ENCODE measurements at regions not wholly inside any gene's neighbourhood (a gene's known extent, or its start where the extent isn't known, plus 50 kb on each side); places are given as distances from the start of the nearest gene placed in this dataset.

DNA sequence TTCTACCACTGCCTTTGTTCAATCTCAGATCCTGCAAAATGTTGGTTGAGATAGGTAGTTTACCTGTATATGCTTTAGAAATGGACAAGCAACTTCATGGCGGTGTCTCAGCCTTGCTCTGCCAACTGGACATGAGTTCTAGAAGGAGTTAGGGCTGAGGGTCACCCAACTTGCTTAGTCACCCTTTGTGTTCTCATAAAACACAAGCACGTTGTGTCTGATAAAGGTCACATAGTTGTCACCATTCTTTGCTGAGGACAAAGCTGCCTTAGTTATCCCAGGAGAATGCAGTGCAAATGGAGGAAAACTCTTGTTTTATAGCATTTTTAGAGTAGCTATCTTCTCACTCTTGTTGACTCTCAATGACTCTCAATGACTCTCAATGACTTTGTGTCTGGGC is 218.4 kb upstream of the TMTC4 start:
- no peaks in the 10 kb centered on the region for H3K36me3 Mint-ChIP-seq (ENCODE audit: insufficient read depth in 1 of 3, low read depth in 3 of 3)
- no peak overlapping the region for H2BK120ac ChIP-seq (ENCODE audit: low read depth, low read length, poor library complexity, severe bottlenecking)
- no peak overlapping the region for H3K14ac ChIP-seq (ENCODE audit: insufficient read depth, low read length)
- no peaks in the 10 kb centered on the region for H3K79me1 ChIP-seq (ENCODE audit: insufficient read depth, low read depth, low read length, poor library complexity, severe bottlenecking)
- H3K23ac ChIP-seq (ENCODE audit: insufficient read length, low read depth, low read length) = no peak overlapping the region
- H2AK5ac ChIP-seq (ENCODE audit: insufficient read length, low read length) = no peak overlapping the region
- H3K27ac ChIP-seq (ENCODE audit: insufficient read length, low read depth, low read length) = no peak overlapping the region
- no peak overlapping the region for H4K8ac ChIP-seq (replicated peaks; ENCODE audit: insufficient read length, low read depth, low read length)
- no peak overlapping the region for H3K56ac ChIP-seq (ENCODE audit: insufficient read length, low read depth, low read length)
- no peaks in the 10 kb centered on the region for H3K79me2 ChIP-seq (ENCODE audit: insufficient read depth, low read length)
- no peak overlapping the region for H3K18ac ChIP-seq (ENCODE audit: insufficient read length, low read depth, low read length)
- no peak overlapping the region for H2BK5ac ChIP-seq (ENCODE audit: insufficient read length, low read length)
- no peaks in the 10 kb centered on the region for H3K9me3 ChIP-seq (ENCODE audit: control insufficient read depth, low read depth, low read length)
- H3K4me1 Mint-ChIP-seq = peaks cover 7 to 9% of the 10 kb centered on the region in 2 experiments
- TF ChIP-seq, protein P1, sequence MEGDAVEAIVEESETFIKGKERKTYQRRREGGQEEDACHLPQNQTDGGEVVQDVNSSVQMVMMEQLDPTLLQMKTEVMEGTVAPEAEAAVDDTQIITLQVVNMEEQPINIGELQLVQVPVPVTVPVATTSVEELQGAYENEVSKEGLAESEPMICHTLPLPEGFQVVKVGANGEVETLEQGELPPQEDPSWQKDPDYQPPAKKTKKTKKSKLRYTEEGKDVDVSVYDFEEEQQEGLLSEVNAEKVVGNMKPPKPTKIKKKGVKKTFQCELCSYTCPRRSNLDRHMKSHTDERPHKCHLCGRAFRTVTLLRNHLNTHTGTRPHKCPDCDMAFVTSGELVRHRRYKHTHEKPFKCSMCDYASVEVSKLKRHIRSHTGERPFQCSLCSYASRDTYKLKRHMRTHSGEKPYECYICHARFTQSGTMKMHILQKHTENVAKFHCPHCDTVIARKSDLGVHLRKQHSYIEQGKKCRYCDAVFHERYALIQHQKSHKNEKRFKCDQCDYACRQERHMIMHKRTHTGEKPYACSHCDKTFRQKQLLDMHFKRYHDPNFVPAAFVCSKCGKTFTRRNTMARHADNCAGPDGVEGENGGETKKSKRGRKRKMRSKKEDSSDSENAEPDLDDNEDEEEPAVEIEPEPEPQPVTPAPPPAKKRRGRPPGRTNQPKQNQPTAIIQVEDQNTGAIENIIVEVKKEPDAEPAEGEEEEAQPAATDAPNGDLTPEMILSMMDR (conservative IDR thresholded peaks at IDR 0.05) = no peak
- no peak overlapping the region for H2AFZ ChIP-seq (ENCODE audit: low read length)
- H3T11ph ChIP-seq (ENCODE audit: low read length) = no peak overlapping the region
- no peak for DNase-seq
- H3K27me3 Mint-ChIP-seq (ENCODE audit: low read depth) = no peaks in the 10 kb centered on the region; the same call in 1 of the 2 replicates
- H3K4me2 ChIP-seq (ENCODE audit: insufficient read depth, insufficient read length, low read length) = no peak overlapping the region
- no peak overlapping the region for H4K5ac ChIP-seq (ENCODE audit: insufficient read length, low read depth, low read length)
- no peak overlapping the region for H3K9ac ChIP-seq (ENCODE audit: extremely low read depth, insufficient read length, low read length)
- H3K27ac Mint-ChIP-seq = no peak overlapping the region
- H3K4ac ChIP-seq (ENCODE audit: low read depth, low read length) = no peak overlapping the region
- H4K91ac ChIP-seq (ENCODE audit: insufficient read length, low read depth, low read length) = no peak overlapping the region
- no CpG with 5 or more reads among the region's 2 CpGs for WGBS (ENCODE audit: extremely low coverage, insufficient read length, low lambda C conversion rate)
- H2BK15ac ChIP-seq (ENCODE audit: low read depth, low read length) = no peak overlapping the region
- H3K4me3 Mint-ChIP-seq = no peak overlapping the region
- H2BK12ac ChIP-seq (ENCODE audit: insufficient read length, low read depth, low read length) = no peak overlapping the region
- H4K20me1 ChIP-seq (ENCODE audit: control insufficient read depth, insufficient read depth, insufficient read length) = no peaks in the 10 kb centered on the region
- no peak overlapping the region for H2BK20ac ChIP-seq (ENCODE audit: low read depth, low read length, poor library complexity, severe bottlenecking)
- H3K9me3 Mint-ChIP-seq = peaks cover 0 to 2% of the 10 kb centered on the region in 2 experiments; a peak in 1 of 5 replicates
- no peaks in the 10 kb centered on the region for H3K4me1 ChIP-seq (ENCODE audit: insufficient read depth, low read length)
- H3K27me3 ChIP-seq (ENCODE audit: insufficient read depth, low read length) = no peaks in the 10 kb centered on the region
- no peaks in the 10 kb centered on the region for H3K23me2 ChIP-seq (ENCODE audit: insufficient read length, low read depth, low read length, poor library complexity, severe bottlenecking)

Measured in H9 (cell line).